AML-193 (cell line): ENCODE measurements at regions not wholly inside any gene's neighbourhood (a gene's known extent, or its start where the extent isn't known, plus 50 kb on each side); places are given as distances from the start of the nearest gene placed in this dataset.
"Not testable (repeated sequence)": the region's sequence is repeated elsewhere in the genome, so short reads cannot be mapped to it uniquely, and the experiment has no call there.

Source experiments
- DNase-seq, 2 experiments: peaks; one replicate each; lab custom pipeline; 2025; lab: John Stamatoyannopoulos, UW

DNA sequence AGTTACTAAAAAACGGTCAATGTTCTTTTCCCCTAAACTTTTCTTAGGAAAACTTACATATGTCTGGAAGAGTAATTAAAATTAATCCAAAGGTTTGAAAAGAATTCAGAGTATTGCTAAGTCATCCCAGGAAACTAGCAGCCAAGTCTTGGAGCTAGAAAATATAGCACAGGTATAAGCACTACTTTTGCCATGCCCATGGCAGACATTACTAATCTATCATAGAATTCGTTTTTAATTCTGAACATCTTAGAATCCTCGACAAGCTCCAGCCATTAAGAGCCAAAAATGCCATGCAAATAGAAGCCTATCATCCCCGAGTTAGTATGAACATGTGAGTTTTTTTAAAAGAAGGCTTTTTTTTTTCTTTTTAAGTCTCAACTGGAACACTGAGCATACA, 395.0 kb downstream of the ZEB2 start:
- no peak for DNase-seq

DNA sequence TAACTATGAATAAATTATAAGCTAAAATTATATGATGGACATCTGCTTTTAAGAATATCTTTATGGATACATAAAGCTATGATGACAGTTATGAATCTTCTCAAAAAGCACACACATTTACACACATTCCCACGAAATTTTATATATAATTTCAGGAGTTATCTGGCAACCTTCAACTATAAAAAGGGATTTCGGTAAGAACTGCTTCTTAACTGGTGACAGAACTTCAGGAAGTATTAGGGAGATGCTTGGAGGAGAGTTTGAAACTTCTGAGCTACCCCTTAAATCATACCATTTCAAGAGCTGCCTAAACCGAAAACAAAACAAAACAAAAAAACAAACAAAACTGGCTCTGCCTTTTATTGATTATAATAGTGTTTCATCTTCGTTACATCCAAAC, 399.4 kb downstream of the ZEB2 start:
- no peak for DNase-seq

DNA sequence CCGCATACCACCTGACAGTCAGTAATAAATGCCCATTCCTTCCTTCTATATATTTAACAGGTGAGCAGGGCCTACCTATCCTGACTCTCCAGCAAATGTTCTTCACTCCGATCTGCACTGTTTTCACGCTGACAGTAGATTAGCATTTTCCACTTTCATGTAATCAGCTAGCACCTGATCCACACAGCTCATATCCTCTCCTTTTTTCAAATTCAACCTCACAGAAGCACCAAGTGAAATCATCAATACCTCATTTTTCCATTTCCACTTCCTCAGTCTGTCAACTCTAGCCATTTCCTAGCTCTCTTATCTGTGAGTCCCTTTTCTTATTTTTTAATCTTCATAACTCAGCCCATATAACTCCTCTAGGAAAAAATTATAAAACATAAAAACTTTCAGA, 402.8 kb downstream of the ZEB2 start:
- DNase-seq = no peak

DNA sequence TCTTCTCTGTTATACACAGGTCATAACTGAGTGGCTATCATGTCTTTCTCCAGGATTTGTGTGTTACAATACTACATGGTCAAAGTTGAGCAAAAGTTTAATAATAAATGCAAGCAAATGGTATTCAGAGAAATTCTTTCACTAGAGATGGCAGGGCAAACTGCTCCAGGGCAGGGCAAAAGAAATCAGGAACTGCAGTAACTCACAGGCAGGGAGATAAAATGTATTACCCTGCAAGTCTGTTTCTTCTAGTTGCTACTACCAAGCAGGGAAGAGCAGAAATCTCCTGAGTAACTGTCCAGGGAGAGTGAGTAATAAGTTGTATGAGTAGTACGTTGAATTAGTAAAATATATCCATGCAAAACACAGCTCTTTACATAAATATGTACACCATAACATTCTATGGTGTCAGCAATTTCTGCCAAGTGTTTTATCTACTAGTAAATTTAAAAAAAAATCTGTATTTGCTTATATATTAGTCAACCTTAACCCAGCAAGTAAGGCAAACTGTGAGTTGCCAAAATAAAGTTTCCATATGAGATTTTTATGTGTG, 404.1 kb downstream of the ZEB2 start:
- no peak for DNase-seq

DNA sequence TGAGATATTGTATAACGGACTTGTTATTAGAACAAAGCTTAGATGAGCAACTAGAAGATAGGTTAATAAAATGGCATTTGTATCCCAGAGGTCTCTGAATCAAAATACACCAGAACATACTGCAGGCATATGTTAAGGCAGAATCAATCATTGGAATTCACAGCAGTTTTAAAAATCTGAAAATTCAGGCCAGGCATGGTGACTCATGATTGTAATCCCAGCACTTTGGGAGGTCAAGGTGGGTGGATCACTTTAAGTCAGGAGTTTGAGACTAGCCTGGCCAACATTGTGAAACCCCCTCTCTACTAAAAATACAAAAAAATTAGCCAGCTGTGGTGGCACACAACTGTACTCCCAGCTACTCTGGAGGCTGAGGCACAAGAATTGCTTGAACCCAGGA, 405.2 kb downstream of the ZEB2 start:
- DNase-seq = no peak

DNA sequence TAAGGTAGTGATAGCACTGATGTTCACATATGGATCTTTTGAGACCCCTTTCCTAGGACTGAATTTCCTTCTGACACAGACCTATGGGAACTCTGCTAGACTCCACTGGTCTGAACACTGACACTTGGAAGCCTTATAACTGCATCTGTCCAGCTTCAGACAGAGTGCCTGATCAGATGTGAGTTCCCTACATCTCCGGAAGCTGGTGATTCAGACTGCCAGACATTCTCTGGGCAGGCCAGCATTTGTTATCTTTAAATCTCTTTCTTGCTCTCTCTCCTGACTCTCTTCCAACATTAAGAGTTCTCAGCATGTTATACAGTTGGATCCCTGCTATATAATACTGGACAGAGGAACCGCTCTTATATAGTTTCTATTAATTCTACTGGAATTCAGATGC, 408.5 kb downstream of the ZEB2 start:
- no peak for DNase-seq

DNA sequence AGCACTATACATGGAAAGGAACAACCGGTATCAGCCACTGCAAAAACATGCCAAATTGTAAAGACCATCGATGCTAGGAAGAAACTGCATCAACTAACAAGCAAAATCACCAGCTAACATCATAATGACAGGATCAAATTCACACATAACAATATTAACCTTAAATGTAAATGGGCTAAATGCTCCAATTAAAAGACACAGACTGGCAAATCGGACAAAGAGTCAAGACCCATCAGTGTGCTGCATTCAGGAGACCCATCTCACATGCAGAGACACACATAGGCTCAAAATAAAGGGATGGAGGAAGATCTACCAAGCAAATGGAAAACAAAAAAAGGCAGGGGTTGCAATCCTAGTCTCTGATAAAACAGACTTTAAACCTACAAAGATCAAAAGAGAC, 413.8 kb downstream of the ZEB2 start:
- not testable (repeated sequence) for DNase-seq

DNA sequence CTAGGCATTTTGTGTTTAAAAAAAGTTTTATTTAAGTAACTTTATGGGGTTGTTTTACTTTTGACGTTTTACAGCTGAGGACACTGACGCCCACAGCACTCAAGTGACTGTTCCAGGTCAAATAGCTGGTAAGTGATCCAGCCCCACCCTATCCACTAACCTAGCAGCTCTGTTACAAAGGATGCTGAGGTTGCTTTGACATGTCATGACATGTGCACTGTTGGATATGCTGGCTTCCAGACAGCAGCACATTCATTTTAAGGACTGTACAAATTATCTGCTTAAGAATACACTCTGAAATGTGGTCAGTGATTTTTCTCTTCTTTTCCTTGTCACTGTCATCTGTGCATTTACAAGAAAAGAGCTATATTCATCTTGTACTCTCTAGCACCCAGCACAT, 417.5 kb downstream of the ZEB2 start:
- DNase-seq = no peak

DNA sequence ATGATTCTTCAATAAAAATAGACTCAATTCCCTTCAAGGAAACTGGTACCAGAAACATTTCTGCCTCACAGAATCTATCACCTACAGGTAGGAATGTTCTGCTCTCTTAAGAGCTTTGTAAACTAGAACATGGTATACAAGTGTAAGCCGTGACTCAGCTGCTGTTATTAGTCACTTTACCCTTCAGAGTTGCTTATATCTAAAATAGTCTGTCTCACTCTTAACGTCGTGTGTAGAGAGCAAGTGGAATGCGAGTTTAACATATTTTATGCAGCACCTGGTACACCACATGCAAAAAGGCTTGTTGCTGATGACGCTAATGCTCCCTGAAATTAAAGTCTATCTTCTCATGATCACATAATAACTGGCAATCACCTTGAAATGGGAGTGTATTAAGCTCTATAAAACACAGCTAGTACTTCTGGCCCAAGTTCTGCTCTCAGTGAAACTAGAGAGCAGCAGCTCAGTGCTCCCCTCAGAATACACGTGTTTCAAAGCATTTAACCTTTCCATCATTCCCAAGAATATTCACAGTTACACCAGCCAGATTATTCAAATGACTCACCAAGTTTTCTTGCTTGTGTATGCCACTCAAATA, 420.0 kb downstream of the ZEB2 start:
- DNase-seq = no peak

DNA sequence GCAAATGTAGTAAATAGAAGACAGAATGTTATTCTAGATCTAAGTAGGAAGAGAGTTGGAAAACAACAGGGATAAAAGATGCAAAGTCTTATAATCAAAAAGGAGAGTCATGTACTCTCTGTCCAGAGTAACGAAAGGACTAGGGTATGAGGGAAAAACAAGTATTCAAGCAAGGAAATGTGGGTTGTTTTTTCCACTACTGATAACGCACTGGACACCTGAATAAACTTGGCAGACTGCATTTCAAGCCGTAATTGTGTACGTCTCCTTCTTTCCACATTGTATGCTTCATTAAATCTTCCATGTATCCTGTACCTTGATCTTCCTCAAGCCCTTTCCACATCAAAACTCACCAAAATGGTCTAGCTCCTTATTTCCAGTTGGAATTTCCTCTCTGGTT, 420.6 kb downstream of the ZEB2 start:
- DNase-seq = no peak

DNA sequence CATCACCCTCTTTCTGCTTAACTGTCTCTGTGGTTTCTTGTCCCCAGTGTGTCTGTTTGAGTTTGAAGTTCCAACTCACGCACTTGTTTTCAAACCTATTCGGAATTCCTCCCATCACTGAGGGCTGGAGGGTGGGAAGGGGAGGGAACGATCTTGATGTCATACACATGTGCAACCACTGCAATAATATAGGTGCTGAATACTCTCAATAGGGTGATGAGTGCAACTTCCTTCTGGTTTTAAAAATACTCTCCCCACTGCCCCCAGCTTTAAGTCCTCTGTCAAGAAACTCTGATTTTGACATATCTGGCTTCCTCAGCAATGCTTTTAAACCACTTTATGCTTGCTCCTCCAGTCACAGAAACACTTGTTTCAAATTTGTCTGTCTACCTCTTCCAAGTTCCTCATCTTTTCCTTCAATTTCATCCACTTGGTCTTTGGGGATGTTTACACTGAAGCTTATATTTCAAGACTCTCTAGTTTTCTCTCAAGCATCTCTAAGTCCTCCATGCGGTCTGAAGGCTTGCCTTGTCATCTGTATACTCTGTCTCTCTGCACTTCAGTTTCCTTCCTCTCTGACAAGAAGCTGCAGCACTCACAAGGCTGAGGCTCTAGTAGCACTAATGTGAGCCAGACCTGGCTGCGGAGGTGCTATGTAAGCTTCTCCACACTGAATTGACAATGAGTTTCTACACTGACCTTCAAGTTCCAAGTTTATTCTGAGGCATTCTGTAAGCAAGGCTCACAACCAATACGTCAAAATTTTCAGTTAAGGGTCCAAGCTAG, 422.3 kb downstream of the ZEB2 start:
- no peak for DNase-seq

DNA sequence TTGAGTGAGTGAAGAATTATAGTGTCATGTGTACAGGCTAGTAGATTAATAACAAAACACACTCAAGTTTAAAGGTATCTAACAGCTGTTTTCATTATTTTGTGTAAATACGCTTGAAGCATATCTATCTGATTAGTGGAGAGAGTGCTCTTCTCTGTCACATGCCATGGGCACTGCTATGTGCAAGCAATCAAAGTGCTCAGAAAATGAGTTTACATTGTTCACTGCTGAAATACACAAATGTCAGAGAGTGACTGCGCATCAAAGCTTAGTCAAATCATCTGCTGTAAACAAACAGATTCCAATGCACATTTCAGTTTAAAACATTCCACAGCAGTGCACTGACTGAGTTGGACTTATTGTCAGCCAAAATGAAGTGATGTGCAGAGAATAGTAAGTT, 423.4 kb downstream of the ZEB2 start:
- DNase-seq = no peak

DNA sequence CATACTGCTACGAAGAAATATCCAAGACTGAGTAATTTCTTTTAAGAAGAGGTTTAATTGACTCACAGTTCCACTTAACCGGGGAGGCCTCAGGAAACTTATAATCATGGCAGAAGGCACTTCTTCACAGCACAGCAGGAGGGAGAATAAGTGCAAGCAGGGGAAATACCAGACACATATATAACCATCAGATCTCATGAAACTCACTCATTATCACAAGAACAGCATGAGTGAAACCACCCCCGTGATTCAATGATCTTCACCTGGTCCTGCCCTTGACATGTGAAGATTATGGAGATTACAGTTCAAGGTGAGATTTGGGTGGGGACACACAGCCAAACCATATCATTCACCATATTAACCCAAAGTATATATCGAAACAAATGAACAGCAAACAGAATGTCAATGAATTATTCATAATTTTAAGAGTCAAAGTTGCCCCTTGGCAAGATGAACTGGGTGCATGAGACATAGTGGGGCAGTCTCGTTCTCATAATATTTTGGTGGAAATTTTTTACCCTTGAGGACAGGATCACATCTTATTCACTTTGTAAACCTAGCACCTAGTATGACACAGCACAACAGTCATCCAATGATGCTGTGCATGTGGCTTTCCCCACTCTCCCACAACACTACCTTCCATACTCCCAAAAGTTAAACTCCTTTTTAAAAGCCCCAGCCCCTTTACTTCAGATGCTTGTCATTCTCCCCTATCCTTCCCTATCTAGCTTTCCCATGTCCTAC, 425.3 kb downstream of the ZEB2 start:
- DNase-seq = no peak

DNA sequence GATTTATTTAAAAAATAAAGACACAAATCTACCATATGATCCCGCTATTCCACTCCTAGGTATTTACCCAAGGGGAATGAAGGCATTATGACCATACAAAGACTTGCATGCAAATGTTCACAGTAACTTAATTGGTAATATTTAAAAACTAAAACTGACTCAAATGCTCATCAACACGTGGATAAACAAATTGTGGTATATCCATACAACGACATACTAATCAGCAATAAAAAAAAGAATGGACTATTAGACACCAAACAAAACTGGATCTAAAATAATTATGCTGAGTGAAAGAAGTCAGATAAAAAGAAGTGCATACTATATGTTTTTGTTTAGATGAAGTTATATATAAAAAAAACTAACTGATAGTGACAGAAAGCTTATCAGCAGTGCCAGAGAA, 428.3 kb downstream of the ZEB2 start:
- DNase-seq = no peak

DNA sequence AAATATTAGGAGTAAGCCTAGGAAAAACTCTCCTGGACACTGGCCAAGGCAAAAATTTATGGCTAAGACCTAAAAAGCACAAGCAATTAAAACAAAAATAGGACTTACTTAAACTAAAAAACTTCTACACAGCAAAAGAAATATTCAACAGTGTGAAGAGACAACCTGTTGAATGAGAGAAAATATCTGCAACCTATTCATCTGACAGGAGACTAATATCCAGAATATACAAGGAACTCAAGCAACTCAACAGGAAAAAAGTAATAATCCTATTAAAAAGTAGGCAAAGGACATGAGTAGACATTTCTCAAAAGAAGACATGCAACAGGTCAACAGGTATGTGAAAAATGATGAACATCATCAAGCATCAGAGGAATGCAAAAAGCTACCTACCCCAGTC, 431.1 kb downstream of the ZEB2 start:
- DNase-seq = no peak

DNA sequence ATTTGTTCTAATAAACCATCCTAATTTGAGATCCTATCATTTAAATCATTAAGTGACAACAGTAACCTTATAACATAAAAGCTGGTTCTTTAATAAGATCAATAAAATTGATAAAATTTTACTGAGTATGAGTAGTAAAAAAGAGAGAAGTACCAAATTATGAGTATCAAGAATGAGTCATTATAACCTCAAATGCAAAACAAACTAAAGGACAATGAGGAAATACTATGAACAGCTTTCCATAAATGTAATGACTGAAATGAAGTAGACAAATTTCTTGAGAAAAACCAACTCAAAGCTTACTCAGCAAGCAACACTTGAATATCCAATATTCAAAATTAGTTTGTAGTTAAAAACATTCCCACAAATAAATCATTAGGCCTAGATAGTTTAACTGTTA, 433.0 kb downstream of the ZEB2 start:
- DNase-seq = peak in 1 of 2 experiments; percentile 10

DNA sequence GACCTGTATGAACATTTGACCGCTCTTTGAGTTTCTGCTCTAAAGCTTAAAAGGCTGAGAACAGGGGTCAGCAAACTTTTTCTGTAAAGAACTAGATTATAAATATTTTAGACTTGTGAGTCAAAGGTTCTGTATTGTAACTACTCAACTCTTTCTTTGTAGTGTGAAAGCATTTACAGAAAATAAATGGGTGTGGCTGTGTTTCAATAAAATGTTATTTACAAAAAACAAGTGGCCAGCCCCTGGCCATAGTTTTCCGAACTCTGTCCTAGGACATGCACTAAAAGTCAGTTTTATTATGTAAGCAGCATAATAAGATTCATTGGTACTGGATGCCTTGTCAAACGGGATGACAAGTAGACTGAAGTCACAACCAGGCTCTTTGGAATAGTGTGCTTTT, 434.9 kb downstream of the ZEB2 start:
- DNase-seq = no peak

DNA sequence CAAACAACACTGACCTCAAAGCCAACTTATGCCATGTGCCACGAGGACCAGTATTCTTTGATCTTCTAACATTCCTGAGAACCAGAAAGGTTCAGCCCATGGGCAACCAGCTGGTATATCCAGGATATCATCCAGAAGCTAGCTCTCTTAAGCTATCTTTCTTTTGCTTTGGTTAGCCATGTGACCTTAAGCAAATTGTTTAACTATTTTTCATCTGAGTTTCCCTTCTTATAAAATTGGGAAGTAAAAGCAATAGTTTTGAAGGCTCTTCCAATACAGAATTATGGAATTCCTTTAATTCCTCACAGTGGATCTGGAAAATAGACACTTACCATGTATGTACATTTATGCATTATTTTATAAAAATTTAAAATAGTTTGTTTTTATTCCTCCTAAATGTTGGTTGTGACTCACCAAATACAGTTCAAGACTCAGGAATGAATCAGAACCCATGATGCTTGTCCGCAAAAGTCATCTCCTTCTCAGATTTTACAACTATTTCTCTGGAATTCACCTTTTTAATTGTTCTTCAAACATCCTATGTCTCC, 435.7 kb downstream of the ZEB2 start:
- DNase-seq = no peak

DNA sequence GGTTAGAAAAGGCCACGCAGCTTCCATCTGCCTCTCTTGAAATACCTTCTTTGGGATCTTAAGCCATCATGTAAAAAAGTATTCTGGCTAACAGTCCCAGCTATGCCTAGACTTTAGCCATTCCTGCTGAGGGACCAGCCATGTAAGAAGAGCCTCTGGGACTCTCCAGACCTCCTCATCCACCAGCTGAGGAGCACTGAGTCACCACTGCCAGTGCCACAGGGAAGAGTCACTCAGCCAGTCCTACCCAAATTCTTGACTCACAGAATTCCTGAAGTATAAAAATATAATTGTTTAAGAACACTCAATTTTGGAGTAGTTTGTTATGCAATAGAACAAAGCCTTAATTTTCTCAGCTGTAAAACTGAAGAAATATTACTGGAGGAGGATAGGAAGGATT, 436.7 kb downstream of the ZEB2 start:
- no peak for DNase-seq

DNA sequence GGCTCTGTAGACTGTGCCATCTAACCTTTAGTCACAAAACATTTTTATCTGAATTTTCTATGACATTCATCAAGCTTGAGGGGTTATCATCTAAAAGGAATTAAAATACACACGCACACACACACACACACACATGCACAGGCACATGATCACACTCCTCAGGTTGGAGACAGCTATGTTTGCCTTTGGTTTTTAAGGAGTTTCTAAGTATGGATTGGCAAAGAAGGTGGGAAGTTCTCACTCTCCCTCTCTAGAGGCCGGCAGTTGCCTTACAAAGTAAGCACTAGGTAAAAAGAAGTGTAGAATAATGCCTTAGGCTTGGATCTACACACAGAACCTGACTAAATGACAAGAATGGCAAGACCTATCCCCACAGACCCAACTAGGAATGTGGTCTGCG, 437.1 kb downstream of the ZEB2 start:
- DNase-seq = no peak

DNA sequence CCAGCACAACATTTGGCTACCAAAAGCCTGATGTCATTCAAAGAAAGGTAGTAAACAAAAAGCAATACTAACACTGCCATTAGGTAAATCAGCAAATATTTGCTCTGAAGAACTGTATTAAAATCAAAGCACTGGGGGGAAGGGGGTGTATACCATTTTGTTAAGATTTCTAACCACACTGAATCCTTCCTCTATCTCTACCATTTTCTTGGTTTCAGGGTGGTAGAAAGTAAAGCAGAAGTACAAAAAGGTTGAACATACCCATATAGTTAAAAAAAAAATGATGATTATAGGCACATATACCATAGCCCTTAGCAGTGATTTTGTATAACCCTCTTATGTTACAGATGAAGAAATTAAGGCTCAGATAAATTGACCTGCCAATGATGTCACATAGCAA, 437.6 kb downstream of the ZEB2 start:
- no peak for DNase-seq

DNA sequence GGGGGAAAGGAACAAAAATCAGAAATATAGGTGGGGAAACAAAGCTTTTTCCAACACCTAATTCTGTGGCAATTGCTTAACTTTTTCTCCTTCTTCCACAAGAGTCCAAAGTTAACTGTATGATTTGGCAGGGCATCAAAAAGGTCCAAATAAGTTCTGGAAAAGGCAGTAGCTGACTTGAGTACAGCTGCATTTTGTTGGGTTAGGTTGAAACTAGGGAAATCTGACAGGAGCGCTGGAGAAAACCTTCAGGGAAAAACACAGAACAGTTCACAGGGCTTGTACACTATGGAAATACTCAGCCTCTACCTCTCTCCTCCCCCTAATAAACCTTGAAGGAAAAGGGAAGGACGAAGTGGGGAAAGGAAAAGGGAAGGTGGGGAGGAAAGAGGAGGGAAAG, 438.6 kb downstream of the ZEB2 start:
- no peak for DNase-seq

DNA sequence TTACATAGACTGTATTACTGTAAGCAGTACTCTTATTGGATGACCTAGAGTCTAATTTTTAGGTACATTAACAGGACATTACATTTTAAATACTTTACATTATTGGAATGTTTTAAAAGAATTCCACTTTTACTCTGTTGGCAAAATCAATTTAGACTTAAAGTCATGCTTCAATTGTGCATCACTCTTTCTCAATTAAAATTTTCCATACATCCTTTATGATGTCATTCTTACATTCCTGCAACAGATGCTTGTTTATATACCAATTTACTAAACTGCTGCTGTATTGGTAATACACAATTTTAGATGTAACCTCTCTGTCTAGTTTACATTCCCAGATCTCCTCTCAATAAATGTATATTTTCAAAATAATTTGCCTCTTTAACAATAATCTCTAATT, 440.1 kb downstream of the ZEB2 start:
- DNase-seq = no peak
